ENCODE measurements at regions not wholly inside any gene's neighbourhood (a gene's known extent, or its start where the extent isn't known, plus 50 kb on each side); places are given as distances from the start of the nearest gene placed in this dataset.

- in situ Hi-C loops (cut with MboI), result no loop called here
- DNase-seq, result no peak
- Histone ChIP-seq H3K4me3 (no peak overlapping the region), H3K4me1 (ENCODE audit: insufficient read depth) (no peaks in the 10 kb centered on the region), H3K27ac (no peak overlapping the region), H3K4me2 (ENCODE audit: unreplicated experiment) (no peak overlapping the region), H3K9ac (no peak overlapping the region), H3K9me2 (ENCODE audit: insufficient read depth) (no peaks in the 10 kb centered on the region), H3K79me2 (ENCODE audit: insufficient read depth) (no peaks in the 10 kb centered on the region), H3K27me3 (replicated peaks; ENCODE audit: insufficient read depth) (no peaks in the 10 kb centered on the region), H2AFZ (no peak overlapping the region), H3F3A (ENCODE audit: insufficient read depth) (no peaks in the 10 kb centered on the region), H3K9me3 (ENCODE audit: low read depth) (no peaks in the 10 kb centered on the region), H4K20me1 (ENCODE audit: insufficient read depth) (no peaks in the 10 kb centered on the region), H3K36me3 (ENCODE audit: low read depth) (no peaks in the 10 kb centered on the region)
- WGBS, 2 experiments (ENCODE audit: low coverage in 1 of 2, low lambda C conversion rate in 2 of 2, missing lambda C conversion rate in 2 of 2), result 64 to 79% methylated on average over 1 of the region's 1 CpG
- TF ChIP-seq EZH2phosphoT487 (IDR thresholded peaks at IDR 0.05; ENCODE audit: insufficient read depth, low read depth), result no peak
Measured at GRCh38 chr3:117010318-117010717, 300.7 kb downstream of the TUSC7 start.

GRCh38 chr3:117011687-117012250 is 302.2 kb downstream of the TUSC7 start:
- no peaks in the 10 kb centered on the region for H3K9me3 ChIP-seq (ENCODE audit: low read depth)
- no peaks in the 10 kb centered on the region for H3K4me1 ChIP-seq (ENCODE audit: insufficient read depth)
- no peaks in the 10 kb centered on the region for H3F3A ChIP-seq (ENCODE audit: insufficient read depth)
- no peaks in the 10 kb centered on the region for H3K36me3 ChIP-seq (ENCODE audit: low read depth)
- no peak overlapping the region for H3K9ac ChIP-seq
- no peak overlapping the region for H2AFZ ChIP-seq
- in situ Hi-C loops (cut with MboI), result no loop called here
- H3K27me3 ChIP-seq (replicated peaks; ENCODE audit: insufficient read depth), result no peaks in the 10 kb centered on the region
- no peak for TF ChIP-seq EZH2 (IDR thresholded peaks at IDR 0.05; ENCODE audit: insufficient read depth, poor library complexity, severe bottlenecking)
- no peak for TF ChIP-seq EZH2phosphoT487 (IDR thresholded peaks at IDR 0.05; ENCODE audit: insufficient read depth, low read depth)
- WGBS, 2 experiments (ENCODE audit: low coverage in 1 of 2, low lambda C conversion rate in 2 of 2, missing lambda C conversion rate in 2 of 2), result 53 to 55% methylated on average over 7 of the region's 7 CpGs
- peak overlapping the region; percentile 18 for H3K4me2 ChIP-seq (ENCODE audit: unreplicated experiment)
- no peaks in the 10 kb centered on the region for H4K20me1 ChIP-seq (ENCODE audit: insufficient read depth)
- no peaks in the 10 kb centered on the region for H3K79me2 ChIP-seq (ENCODE audit: insufficient read depth)
- H3K27ac ChIP-seq, result no peak overlapping the region
- H3K9me2 ChIP-seq (ENCODE audit: insufficient read depth), result no peaks in the 10 kb centered on the region
- peak; percentile 70 for DNase-seq
- no peak overlapping the region; the same call in 1 of the 2 replicates for H3K4me3 ChIP-seq

- WGBS, 2 experiments (ENCODE audit: low coverage in 1 of 2, low lambda C conversion rate in 2 of 2, missing lambda C conversion rate in 2 of 2), result 90% methylated on average over 2 of the region's 2 CpGs
- no peak overlapping the region for H3K4me2 ChIP-seq (ENCODE audit: unreplicated experiment)
- no peaks in the 10 kb centered on the region for H3K36me3 ChIP-seq (ENCODE audit: low read depth)
- no peak overlapping the region for H2AFZ ChIP-seq
- H3F3A ChIP-seq (ENCODE audit: insufficient read depth), result no peaks in the 10 kb centered on the region
- in situ Hi-C loops (cut with MboI), result no loop called here
- H3K9me3 ChIP-seq (ENCODE audit: low read depth), result no peaks in the 10 kb centered on the region
- H3K27ac ChIP-seq, result no peak overlapping the region
- no peak overlapping the region for H3K9ac ChIP-seq
- no peaks in the 10 kb centered on the region for H3K79me2 ChIP-seq (ENCODE audit: insufficient read depth)
- H3K4me1 ChIP-seq (ENCODE audit: insufficient read depth), result no peaks in the 10 kb centered on the region
- no peak overlapping the region for H3K4me3 ChIP-seq
- no peak for DNase-seq
- no peaks in the 10 kb centered on the region for H4K20me1 ChIP-seq (ENCODE audit: insufficient read depth)
- H3K9me2 ChIP-seq (ENCODE audit: insufficient read depth), result no peaks in the 10 kb centered on the region
- H3K27me3 ChIP-seq (replicated peaks; ENCODE audit: insufficient read depth), result no peaks in the 10 kb centered on the region
- TF ChIP-seq EZH2 (IDR thresholded peaks at IDR 0.05; ENCODE audit: insufficient read depth, poor library complexity, severe bottlenecking), result no peak
- TF ChIP-seq EZH2phosphoT487 (IDR thresholded peaks at IDR 0.05; ENCODE audit: insufficient read depth, low read depth), result no peak
Measured at GRCh38 chr3:117016378-117016777, 306.8 kb downstream of the TUSC7 start.

GRCh38 chr3:117017135-117017894 is 307.7 kb downstream of the TUSC7 start:
- Histone ChIP-seq H3K27ac (no peak overlapping the region), H3F3A (ENCODE audit: insufficient read depth) (no peaks in the 10 kb centered on the region), H3K79me2 (ENCODE audit: insufficient read depth) (no peaks in the 10 kb centered on the region), H3K4me2 (ENCODE audit: unreplicated experiment) (no peak overlapping the region), H2AFZ (no peak overlapping the region), H4K20me1 (ENCODE audit: insufficient read depth) (no peaks in the 10 kb centered on the region), H3K9me3 (ENCODE audit: low read depth) (no peaks in the 10 kb centered on the region), H3K36me3 (ENCODE audit: low read depth) (no peaks in the 10 kb centered on the region), H3K4me3 (no peak overlapping the region), H3K27me3 (replicated peaks; ENCODE audit: insufficient read depth) (no peaks in the 10 kb centered on the region), H3K4me1 (ENCODE audit: insufficient read depth) (no peaks in the 10 kb centered on the region), H3K9ac (no peak overlapping the region), H3K9me2 (ENCODE audit: insufficient read depth) (no peaks in the 10 kb centered on the region)
- 71 to 74% methylated on average over 6 of the region's 7 CpGs for WGBS, 2 experiments (ENCODE audit: low coverage in 1 of 2, low lambda C conversion rate in 2 of 2, missing lambda C conversion rate in 2 of 2)
- TF ChIP-seq EZH2 (IDR thresholded peaks at IDR 0.05; ENCODE audit: insufficient read depth, poor library complexity, severe bottlenecking) (no peak), EZH2phosphoT487 (IDR thresholded peaks at IDR 0.05; ENCODE audit: insufficient read depth, low read depth) (no peak)
- DNase-seq, result no peak
- in situ Hi-C loops (cut with MboI), result no loop called here

All from GM23248 (cell line).